Adrenal gland (tissue), 5 donors: ENCODE measurements at regions not wholly inside any gene's neighbourhood (a gene's known extent, or its start where the extent isn't known, plus 50 kb on each side); places are given as distances from the start of the nearest gene placed in this dataset.

Experiments used
- CTCF ChIP-seq, 6 experiments: fragments of 450-650 bp in 4 of 6; fragments of 200-600 bp in 2 of 6; sonication (generic) in 1 of 6; IDR thresholded peaks; 1 replicate in 5 of 6; 2 replicates in 1 of 6; pipeline versions ENCODE4 v1.5.1 to v1.8.0; 2016 to 2021; ENCODE audit warnings: antibody characterized with exemption in 6 of 6, mild to moderate bottlenecking in 2 of 6, moderate library complexity in 1 of 6
- POLR2A ChIP-seq, 2 donors: fragments of 450-650 bp; IDR thresholded peaks; one replicate each; pipeline ENCODE4 v1.6.1; 2017; ENCODE audit warnings: antibody characterized with exemption in 2 of 2, mild to moderate bottlenecking in 2 of 2, moderate library complexity in 1 of 2
- donor health status: DM: no; HTN: no; CAD: no.

DNA sequence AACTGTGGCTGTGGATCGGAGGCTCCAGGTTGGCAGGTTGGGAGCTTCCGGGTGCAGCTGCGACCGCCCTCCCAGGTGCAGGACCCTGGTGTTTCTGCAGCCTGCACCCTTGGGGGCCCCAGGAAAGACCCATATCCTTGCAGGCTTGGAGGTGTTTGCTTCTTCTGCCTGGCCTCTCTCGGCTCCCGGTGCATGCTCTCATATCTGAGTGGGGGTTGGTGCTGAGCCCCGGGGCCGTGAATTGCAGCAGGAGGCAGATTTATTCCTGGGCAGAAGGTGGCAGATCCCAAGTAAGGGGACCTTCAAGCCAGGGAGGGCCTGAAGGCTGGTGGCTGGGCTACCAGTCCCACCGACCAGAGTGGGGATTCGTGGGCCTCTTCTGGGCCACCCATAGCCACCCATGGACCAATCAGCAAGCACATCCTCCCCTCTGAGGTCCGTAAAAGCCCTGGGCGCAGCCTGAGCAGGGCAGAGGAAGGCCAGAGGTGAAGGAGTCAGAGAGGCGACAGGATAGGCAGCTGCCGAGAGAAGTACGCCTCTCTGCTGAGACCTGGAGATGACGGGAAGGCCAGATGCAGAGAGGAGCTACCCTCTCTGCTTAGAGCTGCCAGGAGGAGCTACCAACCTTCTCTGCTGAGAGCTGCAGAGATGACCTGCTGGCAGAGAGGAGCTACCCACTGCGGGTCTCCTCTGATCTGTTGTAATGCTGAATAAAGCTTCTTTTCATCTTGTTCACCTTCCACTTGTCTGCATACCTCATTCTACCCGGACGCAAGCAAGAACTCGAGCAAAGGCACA, 1279.0 kb upstream of the LRRTM1 start:
- no peak for TF ChIP-seq CTCF (IDR thresholded peaks at IDR 0.05)
- TF ChIP-seq POLR2A (IDR thresholded peaks at IDR 0.05), result no peak
